ENCODE measurements at regions not wholly inside any gene's neighbourhood (a gene's known extent, or its start where the extent isn't known, plus 50 kb on each side); places are given as distances from the start of the nearest gene placed in this dataset.

DNA sequence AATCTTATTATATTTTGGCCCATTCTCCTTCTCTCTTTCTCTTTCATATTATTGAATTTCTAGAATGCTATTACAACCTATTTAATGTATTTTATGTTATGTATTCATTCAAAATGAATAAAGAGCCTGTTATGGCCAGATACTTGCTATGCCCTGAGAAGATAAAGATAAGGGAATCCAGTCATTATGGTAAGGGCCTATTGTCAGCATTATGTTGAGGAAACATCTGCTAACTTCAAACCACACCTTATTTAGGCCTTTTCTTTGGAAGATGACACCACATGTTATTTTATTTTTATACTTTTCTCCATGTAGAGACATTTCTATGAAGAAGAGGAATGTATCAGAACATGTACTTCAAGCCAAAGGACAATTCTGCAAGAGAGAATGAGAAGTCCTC is 60.5 kb upstream of the MPP7 start:
- Histone ChIP-seq H3K9ac (no peak overlapping the region), H3K4me3 (no peak overlapping the region), H2AFZ (replicated peaks) (no peak overlapping the region), H3K27me3 (no peaks in the 10 kb centered on the region), H3K4me1 (peaks cover 4% of the 10 kb centered on the region), H4K20me1 (ENCODE audit: low read depth) (no peaks in the 10 kb centered on the region), H3K79me2 (ENCODE audit: low read depth) (no peaks in the 10 kb centered on the region), H3K9me3 (ENCODE audit: low read depth) (no peaks in the 10 kb centered on the region), H3K4me2 (no peak overlapping the region), H3K27ac (no peak overlapping the region), H3K36me3 (no peaks in the 10 kb centered on the region), H3F3A (ENCODE audit: low read depth) (peaks cover 4% of the 10 kb centered on the region)
- no peak for DNase-seq (ENCODE audit: low spot score)
- H3K36me3 Mint-ChIP-seq = no peaks in the 10 kb centered on the region
- no peaks in the 10 kb centered on the region for H3K9me3 Mint-ChIP-seq
- no peaks in the 10 kb centered on the region for H3K4me1 Mint-ChIP-seq
- no peak overlapping the region for H3K4me3 Mint-ChIP-seq
- H3K27me3 Mint-ChIP-seq (ENCODE audit: insufficient read depth, low read depth) = peaks cover 6% of the 10 kb centered on the region
- H3K27ac Mint-ChIP-seq = no peak overlapping the region
- TF ChIP-seq EZH2 (IDR thresholded peaks at IDR 0.05) (no peak), EZH2phosphoT487 (IDR thresholded peaks at IDR 0.05) (no peak)
- TF ChIP-seq, protein P1, sequence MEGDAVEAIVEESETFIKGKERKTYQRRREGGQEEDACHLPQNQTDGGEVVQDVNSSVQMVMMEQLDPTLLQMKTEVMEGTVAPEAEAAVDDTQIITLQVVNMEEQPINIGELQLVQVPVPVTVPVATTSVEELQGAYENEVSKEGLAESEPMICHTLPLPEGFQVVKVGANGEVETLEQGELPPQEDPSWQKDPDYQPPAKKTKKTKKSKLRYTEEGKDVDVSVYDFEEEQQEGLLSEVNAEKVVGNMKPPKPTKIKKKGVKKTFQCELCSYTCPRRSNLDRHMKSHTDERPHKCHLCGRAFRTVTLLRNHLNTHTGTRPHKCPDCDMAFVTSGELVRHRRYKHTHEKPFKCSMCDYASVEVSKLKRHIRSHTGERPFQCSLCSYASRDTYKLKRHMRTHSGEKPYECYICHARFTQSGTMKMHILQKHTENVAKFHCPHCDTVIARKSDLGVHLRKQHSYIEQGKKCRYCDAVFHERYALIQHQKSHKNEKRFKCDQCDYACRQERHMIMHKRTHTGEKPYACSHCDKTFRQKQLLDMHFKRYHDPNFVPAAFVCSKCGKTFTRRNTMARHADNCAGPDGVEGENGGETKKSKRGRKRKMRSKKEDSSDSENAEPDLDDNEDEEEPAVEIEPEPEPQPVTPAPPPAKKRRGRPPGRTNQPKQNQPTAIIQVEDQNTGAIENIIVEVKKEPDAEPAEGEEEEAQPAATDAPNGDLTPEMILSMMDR (IDR thresholded peaks at IDR 0.05) = no peak

DNA sequence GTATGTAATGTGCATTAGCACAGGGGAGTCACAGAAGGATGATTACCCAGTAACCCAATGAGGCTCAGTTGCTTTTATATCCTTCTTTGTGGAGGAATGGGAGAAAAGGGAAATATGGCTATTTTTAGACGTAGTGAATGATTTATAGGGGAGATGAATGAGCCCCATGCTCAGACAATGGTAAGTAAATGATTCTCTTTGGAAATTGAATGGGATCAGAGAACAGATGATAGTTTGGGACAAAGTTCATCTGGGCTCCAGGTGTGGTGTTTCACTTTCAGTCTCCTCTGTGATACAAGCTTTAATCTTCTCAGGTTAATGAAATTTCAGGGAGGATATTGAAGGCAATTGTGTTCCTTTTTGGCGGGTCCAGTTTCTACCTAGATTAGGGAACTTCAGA is 63.0 kb upstream of the MPP7 start:
- H3F3A ChIP-seq (ENCODE audit: low read depth) = peaks cover 4% of the 10 kb centered on the region
- H3K9ac ChIP-seq = no peak overlapping the region
- Mint-ChIP-seq H3K4me1 (no peaks in the 10 kb centered on the region), H3K4me3 (no peak overlapping the region), H3K27me3 (ENCODE audit: insufficient read depth, low read depth) (peaks cover 6% of the 10 kb centered on the region), H3K9me3 (peaks cover 2% of the 10 kb centered on the region), H3K36me3 (no peaks in the 10 kb centered on the region), H3K27ac (no peak overlapping the region)
- no peaks in the 10 kb centered on the region for H3K36me3 ChIP-seq
- H3K79me2 ChIP-seq (ENCODE audit: low read depth) = no peaks in the 10 kb centered on the region
- no peak overlapping the region for H3K4me3 ChIP-seq
- H2AFZ ChIP-seq (replicated peaks) = no peak overlapping the region
- no peak for TF ChIP-seq EZH2phosphoT487 (IDR thresholded peaks at IDR 0.05)
- TF ChIP-seq EZH2 (IDR thresholded peaks at IDR 0.05) = no peak
- no peaks in the 10 kb centered on the region for H4K20me1 ChIP-seq (ENCODE audit: low read depth)
- DNase-seq (ENCODE audit: low spot score) = no peak
- peaks cover 4% of the 10 kb centered on the region for H3K4me1 ChIP-seq
- H3K27me3 ChIP-seq = no peaks in the 10 kb centered on the region
- H3K9me3 ChIP-seq (ENCODE audit: low read depth) = no peaks in the 10 kb centered on the region
- no peak overlapping the region for H3K27ac ChIP-seq
- no peak overlapping the region for H3K4me2 ChIP-seq

DNA sequence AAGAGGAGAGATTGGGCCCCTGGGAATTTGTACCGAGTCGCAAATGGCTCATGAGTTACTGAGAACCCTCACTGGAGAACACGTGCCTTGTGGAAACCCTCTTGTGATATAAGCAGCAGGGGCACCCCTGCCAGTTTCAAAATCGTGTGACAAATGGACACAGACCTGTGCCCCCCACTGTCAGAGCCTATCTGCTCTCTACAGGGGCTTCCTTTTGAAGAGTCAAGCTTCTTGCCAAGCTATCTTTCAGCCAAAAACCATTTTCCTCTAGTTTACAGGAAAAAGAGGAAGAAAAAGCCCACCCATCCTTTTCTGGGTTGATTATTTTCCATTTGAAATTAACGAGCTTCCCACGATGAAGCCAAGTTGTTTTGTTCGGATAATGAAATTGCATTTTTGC is 64.1 kb upstream of the MPP7 start:
- H3K79me2 ChIP-seq (ENCODE audit: low read depth) = no peaks in the 10 kb centered on the region
- no peak for DNase-seq (ENCODE audit: low spot score)
- no peak overlapping the region for H3K9ac ChIP-seq
- no peak overlapping the region for H3K4me3 Mint-ChIP-seq
- H3K4me1 Mint-ChIP-seq = no peaks in the 10 kb centered on the region
- H3K4me3 ChIP-seq = no peak overlapping the region
- H3K36me3 ChIP-seq = no peaks in the 10 kb centered on the region
- peak overlapping the region; percentile 21 for H2AFZ ChIP-seq (replicated peaks)
- no peaks in the 10 kb centered on the region for H4K20me1 ChIP-seq (ENCODE audit: low read depth)
- H3K27me3 ChIP-seq = no peaks in the 10 kb centered on the region
- peaks cover 2% of the 10 kb centered on the region for H3K9me3 Mint-ChIP-seq
- no peak overlapping the region for H3K27ac ChIP-seq
- H3F3A ChIP-seq (ENCODE audit: low read depth) = peaks cover 4% of the 10 kb centered on the region
- no peak overlapping the region for H3K27ac Mint-ChIP-seq
- peaks cover 4% of the 10 kb centered on the region for H3K27me3 Mint-ChIP-seq (ENCODE audit: insufficient read depth, low read depth)
- H3K9me3 ChIP-seq (ENCODE audit: low read depth) = no peaks in the 10 kb centered on the region
- TF ChIP-seq EZH2phosphoT487 (IDR thresholded peaks at IDR 0.05) = no peak
- TF ChIP-seq, protein P1 (IDR thresholded peaks at IDR 0.05) = no peak
- TF ChIP-seq EZH2 (IDR thresholded peaks at IDR 0.05) = no peak
- H3K4me2 ChIP-seq = no peak overlapping the region
- H3K4me1 ChIP-seq = peaks cover 4% of the 10 kb centered on the region
- no peaks in the 10 kb centered on the region for H3K36me3 Mint-ChIP-seq

DNA sequence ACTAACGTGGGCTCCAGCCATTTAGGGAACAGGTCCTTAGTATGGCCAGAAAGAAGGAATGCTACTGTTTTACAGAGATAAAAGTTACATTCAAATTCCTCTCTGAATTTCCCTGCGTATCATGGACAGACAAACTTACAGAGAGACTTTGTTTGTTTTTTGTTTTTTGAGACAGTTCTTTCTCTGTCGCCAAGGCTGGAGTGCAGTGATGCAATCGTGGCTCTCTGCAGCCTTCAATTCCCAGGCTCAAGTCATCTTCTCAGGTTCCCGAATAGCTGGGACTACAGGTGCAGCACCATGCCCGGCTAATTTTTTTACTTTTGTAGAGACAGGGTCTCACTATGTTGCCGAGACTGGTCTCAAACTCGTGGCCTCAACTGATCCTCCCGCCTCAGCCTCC is 64.5 kb upstream of the MPP7 start:
- Mint-ChIP-seq H3K4me3 (no peak overlapping the region), H3K27ac (no peak overlapping the region), H3K4me1 (no peaks in the 10 kb centered on the region), H3K27me3 (ENCODE audit: insufficient read depth, low read depth) (peaks cover 4% of the 10 kb centered on the region), H3K36me3 (no peaks in the 10 kb centered on the region), H3K9me3 (peaks cover 2% of the 10 kb centered on the region)
- Histone ChIP-seq H3K27me3 (no peaks in the 10 kb centered on the region), H3K4me3 (no peak overlapping the region), H3K4me2 (no peak overlapping the region), H3K9me3 (ENCODE audit: low read depth) (no peaks in the 10 kb centered on the region), H3K79me2 (ENCODE audit: low read depth) (no peaks in the 10 kb centered on the region), H2AFZ (replicated peaks) (peak overlapping the region; percentile 21), H3K36me3 (no peaks in the 10 kb centered on the region), H3K27ac (no peak overlapping the region), H3K9ac (no peak overlapping the region), H3K4me1 (peaks cover 4% of the 10 kb centered on the region), H3F3A (ENCODE audit: low read depth) (peaks cover 4% of the 10 kb centered on the region), H4K20me1 (ENCODE audit: low read depth) (no peaks in the 10 kb centered on the region)
- no peak for DNase-seq (ENCODE audit: low spot score)
- no peak for TF ChIP-seq EZH2phosphoT487 (IDR thresholded peaks at IDR 0.05)
- no peak for TF ChIP-seq EZH2 (IDR thresholded peaks at IDR 0.05)
- TF ChIP-seq, protein P1 (IDR thresholded peaks at IDR 0.05) = no peak

Measured in neural progenitor cell (in vitro differentiated cells).